Liver (tissue), 3 donors: ENCODE measurements at regions not wholly inside any gene's neighbourhood (a gene's known extent, or its start where the extent isn't known, plus 50 kb on each side); places are given as distances from the start of the nearest gene placed in this dataset.

Source experiments
- EGR1 ChIP-seq, 2 donors: IDR thresholded peaks; 2 replicates each; pipeline ENCODE4 v1.6.1; 2016 to 2018; ENCODE audit warnings: antibody characterized with exemption in 2 of 2, low read depth in 2 of 2
- GABPA ChIP-seq, 2 donors: IDR thresholded peaks in 1 of 2; conservative IDR thresholded peaks in 1 of 2; 2 replicates each; pipeline ENCODE4 v1.6.1; 2016; ENCODE audit warnings: antibody characterized with exemption in 2 of 2, mild to moderate bottlenecking in 1 of 2, moderate library complexity in 1 of 2
- RAD21 ChIP-seq, 2 donors: IDR thresholded peaks; 2 replicates each; pipeline ENCODE4 v1.6.1; 2016; ENCODE audit warnings: antibody characterized with exemption in 2 of 2, mild to moderate bottlenecking in 2 of 2
- TAF1 ChIP-seq: conservative IDR thresholded peaks from 2 replicates; pipeline ENCODE4 v1.6.1; 2016; ENCODE audit warnings: antibody characterized with exemption, mild to moderate bottlenecking
- YY1 ChIP-seq: IDR thresholded peaks from 2 replicates; pipeline ENCODE4 v1.6.1; 2016; ENCODE audit warnings: antibody characterized with exemption, mild to moderate bottlenecking
- TF ChIP-seq, protein P1 (sequence below): fragments of 150-350 bp; IDR thresholded peaks from 2 replicates; pipeline ENCODE4 v1.5.1; 2017; ENCODE audit warnings: improper control_type of control experiment, low read depth, low read length; ENCODE audit not compliant: missing input control
- TF ChIP-seq, protein P2 (sequence below): IDR thresholded peaks from 2 replicates; pipeline ENCODE4 v1.6.1; 2016; ENCODE audit warnings: antibody characterized with exemption
- TF ChIP-seq, protein P3 (sequence below): IDR thresholded peaks from 2 replicates; pipeline ENCODE4 v1.6.1; 2016; ENCODE audit warnings: antibody characterized with exemption, mild to moderate bottlenecking
- TF ChIP-seq, protein P4 (sequence below): IDR thresholded peaks from 2 replicates; pipeline ENCODE4 v1.6.1; 2016; ENCODE audit warnings: antibody characterized with exemption
- donor health status: healthy.
- donor health status: healthy.

DNA sequence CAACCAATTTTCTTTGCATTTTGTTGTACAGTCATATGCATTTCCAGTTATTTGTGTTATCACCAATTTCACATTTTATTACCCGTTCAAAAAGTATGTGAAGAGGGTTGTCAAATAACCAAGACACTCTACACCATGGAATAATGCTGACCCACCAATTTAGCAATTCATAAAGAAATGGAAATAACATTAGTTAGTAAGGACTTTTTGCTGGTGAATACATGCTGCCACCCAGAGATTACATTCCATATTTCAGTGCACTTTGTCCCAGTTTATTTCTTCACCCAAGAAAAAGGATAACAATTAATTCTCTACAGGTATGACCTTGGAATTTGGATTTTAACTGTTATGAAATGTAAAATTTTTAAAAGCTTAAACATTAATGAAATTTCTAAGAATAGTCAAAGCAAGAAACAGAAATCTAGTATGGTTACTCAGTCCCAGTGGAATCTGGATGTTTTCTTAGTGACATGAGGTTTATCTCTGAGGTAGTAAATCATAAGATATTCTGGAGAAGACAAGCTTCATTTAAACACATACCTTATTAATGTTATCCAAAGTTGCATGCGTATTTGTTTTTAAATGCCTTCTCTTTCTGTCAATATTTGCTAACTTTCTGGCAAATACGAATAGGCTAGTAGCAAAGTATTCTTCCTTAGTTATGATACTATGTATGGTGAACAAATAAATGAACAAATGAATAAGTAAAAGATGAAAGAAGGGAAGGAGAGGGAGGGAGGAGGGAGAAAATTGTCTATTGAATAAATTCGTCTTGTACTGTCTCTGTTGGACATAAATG, 100.6 kb downstream of the CETN3 start:
- TF ChIP-seq, protein P1, sequence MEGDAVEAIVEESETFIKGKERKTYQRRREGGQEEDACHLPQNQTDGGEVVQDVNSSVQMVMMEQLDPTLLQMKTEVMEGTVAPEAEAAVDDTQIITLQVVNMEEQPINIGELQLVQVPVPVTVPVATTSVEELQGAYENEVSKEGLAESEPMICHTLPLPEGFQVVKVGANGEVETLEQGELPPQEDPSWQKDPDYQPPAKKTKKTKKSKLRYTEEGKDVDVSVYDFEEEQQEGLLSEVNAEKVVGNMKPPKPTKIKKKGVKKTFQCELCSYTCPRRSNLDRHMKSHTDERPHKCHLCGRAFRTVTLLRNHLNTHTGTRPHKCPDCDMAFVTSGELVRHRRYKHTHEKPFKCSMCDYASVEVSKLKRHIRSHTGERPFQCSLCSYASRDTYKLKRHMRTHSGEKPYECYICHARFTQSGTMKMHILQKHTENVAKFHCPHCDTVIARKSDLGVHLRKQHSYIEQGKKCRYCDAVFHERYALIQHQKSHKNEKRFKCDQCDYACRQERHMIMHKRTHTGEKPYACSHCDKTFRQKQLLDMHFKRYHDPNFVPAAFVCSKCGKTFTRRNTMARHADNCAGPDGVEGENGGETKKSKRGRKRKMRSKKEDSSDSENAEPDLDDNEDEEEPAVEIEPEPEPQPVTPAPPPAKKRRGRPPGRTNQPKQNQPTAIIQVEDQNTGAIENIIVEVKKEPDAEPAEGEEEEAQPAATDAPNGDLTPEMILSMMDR: no peak
- TF ChIP-seq YY1 (no peak), EGR1 (IDR thresholded peaks at IDR 0.05; ENCODE audit: low read depth in 2 of 2) (no peak), RAD21 (IDR thresholded peaks at IDR 0.05) (no peak), TAF1 (no peak), GABPA (IDR thresholded peaks at IDR 0.05 in 1 of 2, conservative IDR thresholded peaks at IDR 0.05 in 1 of 2) (no peak)
- TF ChIP-seq, protein P2, sequence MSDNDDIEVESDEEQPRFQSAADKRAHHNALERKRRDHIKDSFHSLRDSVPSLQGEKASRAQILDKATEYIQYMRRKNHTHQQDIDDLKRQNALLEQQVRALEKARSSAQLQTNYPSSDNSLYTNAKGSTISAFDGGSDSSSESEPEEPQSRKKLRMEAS: no peak
- TF ChIP-seq, protein P3, sequence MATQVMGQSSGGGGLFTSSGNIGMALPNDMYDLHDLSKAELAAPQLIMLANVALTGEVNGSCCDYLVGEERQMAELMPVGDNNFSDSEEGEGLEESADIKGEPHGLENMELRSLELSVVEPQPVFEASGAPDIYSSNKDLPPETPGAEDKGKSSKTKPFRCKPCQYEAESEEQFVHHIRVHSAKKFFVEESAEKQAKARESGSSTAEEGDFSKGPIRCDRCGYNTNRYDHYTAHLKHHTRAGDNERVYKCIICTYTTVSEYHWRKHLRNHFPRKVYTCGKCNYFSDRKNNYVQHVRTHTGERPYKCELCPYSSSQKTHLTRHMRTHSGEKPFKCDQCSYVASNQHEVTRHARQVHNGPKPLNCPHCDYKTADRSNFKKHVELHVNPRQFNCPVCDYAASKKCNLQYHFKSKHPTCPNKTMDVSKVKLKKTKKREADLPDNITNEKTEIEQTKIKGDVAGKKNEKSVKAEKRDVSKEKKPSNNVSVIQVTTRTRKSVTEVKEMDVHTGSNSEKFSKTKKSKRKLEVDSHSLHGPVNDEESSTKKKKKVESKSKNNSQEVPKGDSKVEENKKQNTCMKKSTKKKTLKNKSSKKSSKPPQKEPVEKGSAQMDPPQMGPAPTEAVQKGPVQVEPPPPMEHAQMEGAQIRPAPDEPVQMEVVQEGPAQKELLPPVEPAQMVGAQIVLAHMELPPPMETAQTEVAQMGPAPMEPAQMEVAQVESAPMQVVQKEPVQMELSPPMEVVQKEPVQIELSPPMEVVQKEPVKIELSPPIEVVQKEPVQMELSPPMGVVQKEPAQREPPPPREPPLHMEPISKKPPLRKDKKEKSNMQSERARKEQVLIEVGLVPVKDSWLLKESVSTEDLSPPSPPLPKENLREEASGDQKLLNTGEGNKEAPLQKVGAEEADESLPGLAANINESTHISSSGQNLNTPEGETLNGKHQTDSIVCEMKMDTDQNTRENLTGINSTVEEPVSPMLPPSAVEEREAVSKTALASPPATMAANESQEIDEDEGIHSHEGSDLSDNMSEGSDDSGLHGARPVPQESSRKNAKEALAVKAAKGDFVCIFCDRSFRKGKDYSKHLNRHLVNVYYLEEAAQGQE: no peak
- TF ChIP-seq, protein P4, sequence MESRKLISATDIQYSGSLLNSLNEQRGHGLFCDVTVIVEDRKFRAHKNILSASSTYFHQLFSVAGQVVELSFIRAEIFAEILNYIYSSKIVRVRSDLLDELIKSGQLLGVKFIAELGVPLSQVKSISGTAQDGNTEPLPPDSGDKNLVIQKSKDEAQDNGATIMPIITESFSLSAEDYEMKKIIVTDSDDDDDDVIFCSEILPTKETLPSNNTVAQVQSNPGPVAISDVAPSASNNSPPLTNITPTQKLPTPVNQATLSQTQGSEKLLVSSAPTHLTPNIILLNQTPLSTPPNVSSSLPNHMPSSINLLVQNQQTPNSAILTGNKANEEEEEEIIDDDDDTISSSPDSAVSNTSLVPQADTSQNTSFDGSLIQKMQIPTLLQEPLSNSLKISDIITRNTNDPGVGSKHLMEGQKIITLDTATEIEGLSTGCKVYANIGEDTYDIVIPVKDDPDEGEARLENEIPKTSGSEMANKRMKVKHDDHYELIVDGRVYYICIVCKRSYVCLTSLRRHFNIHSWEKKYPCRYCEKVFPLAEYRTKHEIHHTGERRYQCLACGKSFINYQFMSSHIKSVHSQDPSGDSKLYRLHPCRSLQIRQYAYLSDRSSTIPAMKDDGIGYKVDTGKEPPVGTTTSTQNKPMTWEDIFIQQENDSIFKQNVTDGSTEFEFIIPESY: no peak
